GM23338 (cell line): ENCODE measurements at regions not wholly inside any gene's neighbourhood (a gene's known extent, or its start where the extent isn't known, plus 50 kb on each side); places are given as distances from the start of the nearest gene placed in this dataset.

Source experiments
- ATAC-seq: fragments of 200-7000 bp; cut with Tn5 transposase; 3 replicates; pipeline ENCODE4 v1.9.1; 2020
- DNase-seq: peaks from one replicate; pipeline ENCODE4 v3.0.0-alpha.2; 2015; ENCODE audit warnings: low spot score
- H2AFZ ChIP-seq: fragments of 200-600 bp; sonication (generic); 2 replicates; pipeline ENCODE4 v1.8.0; 2016; ENCODE audit warnings: antibody characterized with exemption, mild to moderate bottlenecking, moderate library complexity
- H3F3A ChIP-seq: fragments of 200-600 bp; sonication (generic); replicated peaks from 2 replicates; pipeline ENCODE4 v1.8.0; 2017; ENCODE audit warnings: antibody characterized with exemption, mixed run types, low read depth
- H3K27ac ChIP-seq: fragments of 200-600 bp; sonication (generic); 2 replicates; pipeline ENCODE4 v1.6.1; 2016; ENCODE audit warnings: low read depth
- H3K27me3 ChIP-seq: fragments of 200-600 bp; sonication (generic); 2 replicates; pipeline ENCODE4 v1.8.0; 2016; ENCODE audit warnings: mild to moderate bottlenecking, mixed run types, moderate library complexity; ENCODE audit not compliant: insufficient read depth
- H3K36me3 ChIP-seq: fragments of 200-600 bp; sonication (generic); 2 replicates; pipeline ENCODE4 v1.8.0; 2016; ENCODE audit warnings: mild to moderate bottlenecking; ENCODE audit not compliant: insufficient read depth
- H3K4me1 ChIP-seq: fragments of 200-600 bp; sonication (generic); 2 replicates; pipeline ENCODE4 v1.8.0; 2016; ENCODE audit warnings: mild to moderate bottlenecking, moderate library complexity; ENCODE audit not compliant: insufficient read depth
- H3K4me2 ChIP-seq: fragments of 200-600 bp; sonication (generic); 2 replicates; pipeline ENCODE4 v1.7.1; 2017; ENCODE audit warnings: mixed run types
- H3K4me3 ChIP-seq: fragments of 200-600 bp; sonication (generic); 2 replicates; pipeline ENCODE4 v1.6.1; 2016; ENCODE audit warnings: mixed run types
- H3K79me2 ChIP-seq: fragments of 200-600 bp; sonication (generic); replicated peaks from 2 replicates; pipeline ENCODE4 v1.8.0; 2017; ENCODE audit warnings: mild to moderate bottlenecking; ENCODE audit not compliant: insufficient read depth
- H3K9me2 ChIP-seq: fragments of 200-600 bp; sonication (generic); 2 replicates; pipeline ENCODE4 v1.8.0; 2017; ENCODE audit not compliant: insufficient read depth
- H4K20me1 ChIP-seq: fragments of 200-600 bp; sonication (generic); replicated peaks from 2 replicates; pipeline ENCODE4 v1.8.0; 2017; ENCODE audit warnings: mild to moderate bottlenecking; ENCODE audit not compliant: insufficient read depth
- H3K27ac Mint-ChIP-seq: 2 replicates; pipeline ENCODE4 v1.8.0; 2020; ENCODE audit warnings: inconsistent platforms, mild to moderate bottlenecking, moderate library complexity, mixed read lengths
- H3K27me3 Mint-ChIP-seq: 3 replicates; pipeline ENCODE4 v1.8.0; 2022; ENCODE audit warnings: low read depth, mild to moderate bottlenecking, moderate library complexity, mixed read lengths, inconsistent platforms; ENCODE audit not compliant: insufficient read depth, poor library complexity
- H3K36me3 Mint-ChIP-seq: 3 replicates; pipeline ENCODE4 v1.8.0; 2021; ENCODE audit warnings: low read depth, mild to moderate bottlenecking, inconsistent platforms, moderate library complexity, mixed read lengths
- H3K4me1 Mint-ChIP-seq: 3 replicates; pipeline ENCODE4 v1.8.0; 2020; ENCODE audit warnings: mild to moderate bottlenecking, inconsistent platforms, mixed read lengths
- H3K4me3 Mint-ChIP-seq: 3 replicates; pipeline ENCODE4 v1.8.0; 2021; ENCODE audit warnings: moderate library complexity, mild to moderate bottlenecking, inconsistent platforms, mixed read lengths
- H3K9me3 Mint-ChIP-seq: 3 replicates; pipeline ENCODE4 v1.8.0; 2020; ENCODE audit warnings: moderate library complexity, mild to moderate bottlenecking, inconsistent platforms, mixed read lengths
- TF ChIP-seq, protein P1 (sequence below): IDR thresholded peaks from 2 replicates; pipeline ENCODE4 v1.6.1; 2016; ENCODE audit warnings: antibody characterized with exemption
- TF ChIP-seq, protein P2 (sequence below), 2 experiments: fragments of 200-600 bp in 1 of 2; sonication (generic) in 1 of 2; conservative IDR thresholded peaks; 2 replicates each; pipeline versions ENCODE4 v1.5.1 to v1.6.1; 2016 to 2017; ENCODE audit warnings: antibody characterized with exemption in 2 of 2, low read depth in 2 of 2, mild to moderate bottlenecking in 2 of 2, moderate library complexity in 1 of 2
- TF ChIP-seq, protein P3 (sequence below): IDR thresholded peaks from one replicate; pipeline ENCODE4 v1.6.1; 2018; ENCODE audit warnings: antibody characterized with exemption; ENCODE audit not compliant: unreplicated experiment

DNA sequence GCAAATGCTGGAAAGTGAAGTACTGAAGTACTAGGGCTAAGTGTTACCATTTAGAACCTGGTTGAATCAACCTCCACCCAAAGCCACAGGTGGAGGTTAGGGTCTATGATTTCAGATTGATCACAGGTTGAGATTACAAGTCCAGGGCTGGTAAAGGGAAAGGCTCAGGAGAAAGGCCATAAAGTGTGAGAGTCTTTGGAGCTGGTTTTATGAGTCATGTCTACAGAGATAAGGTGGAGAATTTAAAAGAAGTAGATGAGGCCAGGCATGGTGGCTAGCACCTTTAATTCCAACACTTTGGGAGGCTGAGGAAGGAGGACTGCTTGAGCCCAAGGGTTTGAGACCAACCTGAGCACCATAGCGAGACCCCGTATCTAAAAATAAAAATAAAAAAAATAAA, 221.7 kb upstream of the CDH11 start:
- Histone ChIP-seq H3K27me3 (no peaks in the 10 kb centered on the region), H3K79me2 (no peaks in the 10 kb centered on the region), H2AFZ (no peak overlapping the region), H3K4me1 (no peaks in the 10 kb centered on the region), H3K27ac (no peak overlapping the region), H3K9me2 (peaks cover 8% of the 10 kb centered on the region), H3F3A (no peaks in the 10 kb centered on the region), H3K4me2 (no peak overlapping the region), H3K4me3 (no peak overlapping the region), H4K20me1 (no peaks in the 10 kb centered on the region), H3K36me3 (no peaks in the 10 kb centered on the region; the same call in 1 of the 2 replicates)
- Mint-ChIP-seq H3K4me3 (no peak overlapping the region), H3K4me1 (no peaks in the 10 kb centered on the region; the same call in 2 of the 3 replicates), H3K9me3 (no peaks in the 10 kb centered on the region; the same call in 2 of the 3 replicates), H3K27ac (no peak overlapping the region), H3K27me3 (no peaks in the 10 kb centered on the region), H3K36me3 (peaks cover 3% of the 10 kb centered on the region; the same call in 1 of the 3 replicates)
- ATAC-seq (no peak), DNase-seq (no peak)
- TF ChIP-seq, protein P1, sequence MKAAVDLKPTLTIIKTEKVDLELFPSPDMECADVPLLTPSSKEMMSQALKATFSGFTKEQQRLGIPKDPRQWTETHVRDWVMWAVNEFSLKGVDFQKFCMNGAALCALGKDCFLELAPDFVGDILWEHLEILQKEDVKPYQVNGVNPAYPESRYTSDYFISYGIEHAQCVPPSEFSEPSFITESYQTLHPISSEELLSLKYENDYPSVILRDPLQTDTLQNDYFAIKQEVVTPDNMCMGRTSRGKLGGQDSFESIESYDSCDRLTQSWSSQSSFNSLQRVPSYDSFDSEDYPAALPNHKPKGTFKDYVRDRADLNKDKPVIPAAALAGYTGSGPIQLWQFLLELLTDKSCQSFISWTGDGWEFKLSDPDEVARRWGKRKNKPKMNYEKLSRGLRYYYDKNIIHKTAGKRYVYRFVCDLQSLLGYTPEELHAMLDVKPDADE = no peak
- TF ChIP-seq, protein P2, sequence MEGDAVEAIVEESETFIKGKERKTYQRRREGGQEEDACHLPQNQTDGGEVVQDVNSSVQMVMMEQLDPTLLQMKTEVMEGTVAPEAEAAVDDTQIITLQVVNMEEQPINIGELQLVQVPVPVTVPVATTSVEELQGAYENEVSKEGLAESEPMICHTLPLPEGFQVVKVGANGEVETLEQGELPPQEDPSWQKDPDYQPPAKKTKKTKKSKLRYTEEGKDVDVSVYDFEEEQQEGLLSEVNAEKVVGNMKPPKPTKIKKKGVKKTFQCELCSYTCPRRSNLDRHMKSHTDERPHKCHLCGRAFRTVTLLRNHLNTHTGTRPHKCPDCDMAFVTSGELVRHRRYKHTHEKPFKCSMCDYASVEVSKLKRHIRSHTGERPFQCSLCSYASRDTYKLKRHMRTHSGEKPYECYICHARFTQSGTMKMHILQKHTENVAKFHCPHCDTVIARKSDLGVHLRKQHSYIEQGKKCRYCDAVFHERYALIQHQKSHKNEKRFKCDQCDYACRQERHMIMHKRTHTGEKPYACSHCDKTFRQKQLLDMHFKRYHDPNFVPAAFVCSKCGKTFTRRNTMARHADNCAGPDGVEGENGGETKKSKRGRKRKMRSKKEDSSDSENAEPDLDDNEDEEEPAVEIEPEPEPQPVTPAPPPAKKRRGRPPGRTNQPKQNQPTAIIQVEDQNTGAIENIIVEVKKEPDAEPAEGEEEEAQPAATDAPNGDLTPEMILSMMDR (conservative IDR thresholded peaks at IDR 0.05; ENCODE audit: low read depth in 2 of 2) = no peak
- TF ChIP-seq, protein P3, sequence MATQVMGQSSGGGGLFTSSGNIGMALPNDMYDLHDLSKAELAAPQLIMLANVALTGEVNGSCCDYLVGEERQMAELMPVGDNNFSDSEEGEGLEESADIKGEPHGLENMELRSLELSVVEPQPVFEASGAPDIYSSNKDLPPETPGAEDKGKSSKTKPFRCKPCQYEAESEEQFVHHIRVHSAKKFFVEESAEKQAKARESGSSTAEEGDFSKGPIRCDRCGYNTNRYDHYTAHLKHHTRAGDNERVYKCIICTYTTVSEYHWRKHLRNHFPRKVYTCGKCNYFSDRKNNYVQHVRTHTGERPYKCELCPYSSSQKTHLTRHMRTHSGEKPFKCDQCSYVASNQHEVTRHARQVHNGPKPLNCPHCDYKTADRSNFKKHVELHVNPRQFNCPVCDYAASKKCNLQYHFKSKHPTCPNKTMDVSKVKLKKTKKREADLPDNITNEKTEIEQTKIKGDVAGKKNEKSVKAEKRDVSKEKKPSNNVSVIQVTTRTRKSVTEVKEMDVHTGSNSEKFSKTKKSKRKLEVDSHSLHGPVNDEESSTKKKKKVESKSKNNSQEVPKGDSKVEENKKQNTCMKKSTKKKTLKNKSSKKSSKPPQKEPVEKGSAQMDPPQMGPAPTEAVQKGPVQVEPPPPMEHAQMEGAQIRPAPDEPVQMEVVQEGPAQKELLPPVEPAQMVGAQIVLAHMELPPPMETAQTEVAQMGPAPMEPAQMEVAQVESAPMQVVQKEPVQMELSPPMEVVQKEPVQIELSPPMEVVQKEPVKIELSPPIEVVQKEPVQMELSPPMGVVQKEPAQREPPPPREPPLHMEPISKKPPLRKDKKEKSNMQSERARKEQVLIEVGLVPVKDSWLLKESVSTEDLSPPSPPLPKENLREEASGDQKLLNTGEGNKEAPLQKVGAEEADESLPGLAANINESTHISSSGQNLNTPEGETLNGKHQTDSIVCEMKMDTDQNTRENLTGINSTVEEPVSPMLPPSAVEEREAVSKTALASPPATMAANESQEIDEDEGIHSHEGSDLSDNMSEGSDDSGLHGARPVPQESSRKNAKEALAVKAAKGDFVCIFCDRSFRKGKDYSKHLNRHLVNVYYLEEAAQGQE = no peak

DNA sequence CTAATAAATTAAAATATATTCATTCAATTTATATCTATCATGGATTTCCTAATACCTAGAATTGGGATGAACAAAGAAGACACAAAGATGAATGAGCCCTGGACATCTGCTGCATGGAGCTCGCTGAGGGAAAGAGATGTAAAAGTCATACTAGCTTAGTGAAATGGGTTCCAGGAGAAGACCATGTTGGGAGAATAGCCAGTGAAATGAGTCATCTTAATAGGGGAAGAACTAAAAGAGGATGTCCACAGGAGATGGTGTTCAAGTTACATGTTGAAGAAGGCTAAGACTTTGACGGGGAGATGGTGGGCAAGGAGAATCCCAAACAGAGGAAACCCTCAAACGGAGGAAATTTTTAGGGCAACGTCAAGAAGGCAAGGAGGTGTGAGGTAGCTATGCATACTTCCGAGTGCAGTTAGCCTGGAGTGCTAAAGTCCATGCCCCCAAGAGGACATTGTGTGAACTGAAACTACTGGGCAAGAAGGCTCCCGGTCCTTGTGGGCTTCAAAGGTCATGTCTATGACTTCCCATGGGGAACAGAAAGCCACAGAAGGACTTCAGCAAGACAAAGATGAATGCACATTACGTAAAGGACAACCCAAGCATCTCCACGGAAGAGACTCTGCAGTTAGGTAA, 220.5 kb upstream of the CDH11 start:
- no peaks in the 10 kb centered on the region; the same call in 2 of the 3 replicates for H3K4me1 Mint-ChIP-seq
- Histone ChIP-seq H2AFZ (no peak overlapping the region), H3K4me1 (no peaks in the 10 kb centered on the region), H3K79me2 (no peaks in the 10 kb centered on the region), H3K27me3 (no peaks in the 10 kb centered on the region), H3K27ac (no peak overlapping the region), H3K4me2 (no peak overlapping the region), H3K36me3 (no peaks in the 10 kb centered on the region; the same call in 1 of the 2 replicates), H3K9me2 (peaks cover 8% of the 10 kb centered on the region), H3F3A (no peaks in the 10 kb centered on the region), H4K20me1 (no peaks in the 10 kb centered on the region), H3K4me3 (no peak overlapping the region)
- H3K36me3 Mint-ChIP-seq = peaks cover 3% of the 10 kb centered on the region; the same call in 1 of the 3 replicates
- H3K27me3 Mint-ChIP-seq = no peaks in the 10 kb centered on the region
- peak; percentile 44 for DNase-seq
- no peak overlapping the region for H3K27ac Mint-ChIP-seq
- peak; percentile 35; the same call in 2 of the 3 replicates for ATAC-seq
- no peaks in the 10 kb centered on the region; the same call in 2 of the 3 replicates for H3K9me3 Mint-ChIP-seq
- TF ChIP-seq, protein P3 = no peak
- TF ChIP-seq, protein P2 (conservative IDR thresholded peaks at IDR 0.05; ENCODE audit: low read depth in 2 of 2) = peak; percentile 22 to 26; a peak in 3 of 4 replicates
- H3K4me3 Mint-ChIP-seq = no peak overlapping the region
